Activated CD4-positive, alpha-beta memory T cell treated with anti-CD3 and anti-CD28 coated beads, Interleukin-2, amount 10 ng/mL, durations not matched to agents 7 days and 5 days (primary cell): ENCODE measurements at regions not wholly inside any gene's neighbourhood (a gene's known extent, or its start where the extent isn't known, plus 50 kb on each side); places are given as distances from the start of the nearest gene placed in this dataset.
"Not testable (repeated sequence)": the region's sequence is repeated elsewhere in the genome, so short reads cannot be mapped to it uniquely, and the experiment has no call there.

Experiments used
- CTCF ChIA-PET: fragments of 350-600 bp; sonication (Branson Sonifier 250); formaldehyde crosslinking; loops from one replicate; lab custom pipeline; 2021; ENCODE audit warnings: antibody characterized with exemption, inconsistent platforms; lab: Charles Lee
- POLR2A ChIA-PET: fragments of 350-600 bp; sonication (Branson Sonifier 250); formaldehyde crosslinking; loops from one replicate; lab custom pipeline; 2021; ENCODE audit warnings: antibody characterized with exemption; lab: Charles Lee
- DNase-seq: peaks from one replicate; pipeline ENCODE4 v3.0.0-alpha.2; 2020
- H3K27ac Mint-ChIP-seq: one replicate; pipeline ENCODE4 v1.8.0; 2021; ENCODE audit warnings: mild to moderate bottlenecking, mixed read lengths
- H3K27me3 Mint-ChIP-seq: one replicate; pipeline ENCODE4 v1.8.0; 2021; ENCODE audit warnings: mixed read lengths
- H3K36me3 Mint-ChIP-seq: one replicate; pipeline ENCODE4 v1.8.0; 2021; ENCODE audit warnings: low read depth, mixed read lengths
- H3K4me1 Mint-ChIP-seq: one replicate; pipeline ENCODE4 v1.8.0; 2021; ENCODE audit warnings: mixed read lengths
- H3K4me3 Mint-ChIP-seq: one replicate; pipeline ENCODE4 v1.8.0; 2021; ENCODE audit warnings: mild to moderate bottlenecking, mixed read lengths
- H3K9me3 Mint-ChIP-seq: one replicate; pipeline ENCODE4 v1.8.0; 2021; ENCODE audit warnings: mixed read lengths

GRCh38 chr2:118369521-118369920 is 281.2 kb downstream of the INSIG2 start:
- H3K9me3 Mint-ChIP-seq, POLR2A ChIA-PET, H3K4me1 Mint-ChIP-seq, H3K4me3 Mint-ChIP-seq, H3K36me3 Mint-ChIP-seq, CTCF ChIA-PET, DNase-seq, H3K27ac Mint-ChIP-seq: not testable (repeated sequence)
- H3K27me3 Mint-ChIP-seq, result peaks cover 12% of the 10 kb centered on the region

- ChIA-PET POLR2A (no interaction called here), CTCF (no interaction called here)
- no peaks in the 10 kb centered on the region for H3K4me1 Mint-ChIP-seq
- no peak overlapping the region for H3K27ac Mint-ChIP-seq
- no peaks in the 10 kb centered on the region for H3K9me3 Mint-ChIP-seq
- no peak for DNase-seq
- peaks cover 7% of the 10 kb centered on the region for H3K27me3 Mint-ChIP-seq
- no peaks in the 10 kb centered on the region for H3K36me3 Mint-ChIP-seq
- no peak overlapping the region for H3K4me3 Mint-ChIP-seq
Observed at GRCh38 chr2:118363604-118364003, 275.3 kb downstream of the INSIG2 start.

GRCh38 chr2:118356051-118356450 is 267.8 kb downstream of the INSIG2 start:
- ChIA-PET CTCF (no interaction called here), POLR2A (no interaction called here)
- Mint-ChIP-seq H3K9me3 (no peaks in the 10 kb centered on the region), H3K27me3 (peaks cover 9% of the 10 kb centered on the region), H3K27ac (no peak overlapping the region), H3K4me1 (no peaks in the 10 kb centered on the region), H3K4me3 (no peak overlapping the region), H3K36me3 (no peaks in the 10 kb centered on the region)
- no peak for DNase-seq

- Mint-ChIP-seq H3K4me1 (no peaks in the 10 kb centered on the region), H3K27me3 (peaks cover 18% of the 10 kb centered on the region), H3K27ac (no peak overlapping the region), H3K36me3 (no peaks in the 10 kb centered on the region), H3K9me3 (no peaks in the 10 kb centered on the region), H3K4me3 (no peak overlapping the region)
- POLR2A ChIA-PET, result no interaction called here
- DNase-seq, result no peak
- CTCF ChIA-PET, result no interaction called here
Observed at GRCh38 chr2:118351796-118352195, 263.5 kb downstream of the INSIG2 start.

GRCh38 chr2:118350621-118351020 is 262.4 kb downstream of the INSIG2 start:
- Mint-ChIP-seq H3K36me3 (no peaks in the 10 kb centered on the region), H3K4me1 (no peaks in the 10 kb centered on the region), H3K27me3 (peaks cover 19% of the 10 kb centered on the region), H3K9me3 (no peaks in the 10 kb centered on the region), H3K4me3 (no peak overlapping the region), H3K27ac (no peak overlapping the region)
- CTCF ChIA-PET, result no interaction called here
- POLR2A ChIA-PET, result no interaction called here
- no peak for DNase-seq

GRCh38 chr2:118349365-118349764 is 261.1 kb downstream of the INSIG2 start:
- no peak overlapping the region for H3K4me3 Mint-ChIP-seq
- POLR2A ChIA-PET, result no interaction called here
- CTCF ChIA-PET, result no interaction called here
- no peaks in the 10 kb centered on the region for H3K4me1 Mint-ChIP-seq
- no peaks in the 10 kb centered on the region for H3K36me3 Mint-ChIP-seq
- no peaks in the 10 kb centered on the region for H3K9me3 Mint-ChIP-seq
- no peak for DNase-seq
- H3K27me3 Mint-ChIP-seq, result peaks cover 19% of the 10 kb centered on the region
- H3K27ac Mint-ChIP-seq, result no peak overlapping the region

GRCh38 chr2:118348380-118349034 is 260.2 kb downstream of the INSIG2 start:
- Mint-ChIP-seq H3K36me3 (no peaks in the 10 kb centered on the region), H3K27ac (no peak overlapping the region), H3K9me3 (no peaks in the 10 kb centered on the region), H3K4me1 (no peaks in the 10 kb centered on the region), H3K4me3 (no peak overlapping the region), H3K27me3 (peaks cover 19% of the 10 kb centered on the region)
- ChIA-PET POLR2A (no interaction called here), CTCF (no interaction called here)
- no peak for DNase-seq

- no peak overlapping the region for H3K4me3 Mint-ChIP-seq
- H3K9me3 Mint-ChIP-seq, result no peaks in the 10 kb centered on the region
- no peak overlapping the region for H3K27ac Mint-ChIP-seq
- no peaks in the 10 kb centered on the region for H3K4me1 Mint-ChIP-seq
- CTCF ChIA-PET, result no interaction called here
- peaks cover 10% of the 10 kb centered on the region for H3K27me3 Mint-ChIP-seq
- POLR2A ChIA-PET, result no interaction called here
- H3K36me3 Mint-ChIP-seq, result no peaks in the 10 kb centered on the region
- DNase-seq, result no peak
Observed at GRCh38 chr2:118345465-118345864, 257.2 kb downstream of the INSIG2 start.

- no peak overlapping the region for H3K4me3 Mint-ChIP-seq
- H3K27ac Mint-ChIP-seq, result no peak overlapping the region
- no peak for DNase-seq
- ChIA-PET POLR2A (no interaction called here), CTCF (no interaction called here)
- no peaks in the 10 kb centered on the region for H3K9me3 Mint-ChIP-seq
- no peaks in the 10 kb centered on the region for H3K4me1 Mint-ChIP-seq
- H3K27me3 Mint-ChIP-seq, result peaks cover 6% of the 10 kb centered on the region
- H3K36me3 Mint-ChIP-seq, result no peaks in the 10 kb centered on the region
Observed at GRCh38 chr2:118340103-118340502, 251.8 kb downstream of the INSIG2 start.

GRCh38 chr2:118339386-118339785 is 251.1 kb downstream of the INSIG2 start:
- Mint-ChIP-seq H3K36me3 (no peaks in the 10 kb centered on the region), H3K27ac (no peak overlapping the region), H3K27me3 (peaks cover 6% of the 10 kb centered on the region), H3K4me3 (no peak overlapping the region), H3K9me3 (no peaks in the 10 kb centered on the region), H3K4me1 (no peaks in the 10 kb centered on the region)
- DNase-seq, result no peak
- POLR2A ChIA-PET, result no interaction called here
- CTCF ChIA-PET, result no interaction called here

GRCh38 chr2:118333664-118334063 is 245.4 kb downstream of the INSIG2 start:
- DNase-seq, result no peak
- Mint-ChIP-seq H3K4me1 (no peaks in the 10 kb centered on the region), H3K36me3 (no peaks in the 10 kb centered on the region), H3K27ac (no peak overlapping the region), H3K4me3 (no peak overlapping the region), H3K9me3 (no peaks in the 10 kb centered on the region), H3K27me3 (peaks cover 15% of the 10 kb centered on the region)
- ChIA-PET CTCF (no interaction called here), POLR2A (no interaction called here)

GRCh38 chr2:118325321-118325955 is 237.2 kb downstream of the INSIG2 start:
- CTCF ChIA-PET, result no interaction called here
- DNase-seq, result no peak
- POLR2A ChIA-PET, result no interaction called here
- no peaks in the 10 kb centered on the region for H3K9me3 Mint-ChIP-seq
- no peak overlapping the region for H3K27ac Mint-ChIP-seq
- peaks cover 10% of the 10 kb centered on the region for H3K27me3 Mint-ChIP-seq
- no peaks in the 10 kb centered on the region for H3K36me3 Mint-ChIP-seq
- H3K4me3 Mint-ChIP-seq, result no peak overlapping the region
- no peaks in the 10 kb centered on the region for H3K4me1 Mint-ChIP-seq

GRCh38 chr2:118322406-118322805 is 234.1 kb downstream of the INSIG2 start:
- no peak overlapping the region for H3K27ac Mint-ChIP-seq
- no peak for DNase-seq
- no peaks in the 10 kb centered on the region for H3K36me3 Mint-ChIP-seq
- no peaks in the 10 kb centered on the region for H3K4me1 Mint-ChIP-seq
- H3K4me3 Mint-ChIP-seq, result no peak overlapping the region
- POLR2A ChIA-PET, result no interaction called here
- CTCF ChIA-PET, result no interaction called here
- H3K9me3 Mint-ChIP-seq, result no peaks in the 10 kb centered on the region
- peaks cover 20% of the 10 kb centered on the region for H3K27me3 Mint-ChIP-seq

- no peak for DNase-seq
- ChIA-PET CTCF (no interaction called here), POLR2A (no interaction called here)
- H3K36me3 Mint-ChIP-seq, result no peaks in the 10 kb centered on the region
- H3K4me1 Mint-ChIP-seq, result no peaks in the 10 kb centered on the region
- no peaks in the 10 kb centered on the region for H3K9me3 Mint-ChIP-seq
- H3K4me3 Mint-ChIP-seq, result no peak overlapping the region
- H3K27me3 Mint-ChIP-seq, result peaks cover 24% of the 10 kb centered on the region
- no peak overlapping the region for H3K27ac Mint-ChIP-seq
Observed at GRCh38 chr2:118321432-118322105, 233.3 kb downstream of the INSIG2 start.
